ENCODE measurements at regions not wholly inside any gene's neighbourhood (a gene's known extent, or its start where the extent isn't known, plus 50 kb on each side); places are given as distances from the start of the nearest gene placed in this dataset.

DNA sequence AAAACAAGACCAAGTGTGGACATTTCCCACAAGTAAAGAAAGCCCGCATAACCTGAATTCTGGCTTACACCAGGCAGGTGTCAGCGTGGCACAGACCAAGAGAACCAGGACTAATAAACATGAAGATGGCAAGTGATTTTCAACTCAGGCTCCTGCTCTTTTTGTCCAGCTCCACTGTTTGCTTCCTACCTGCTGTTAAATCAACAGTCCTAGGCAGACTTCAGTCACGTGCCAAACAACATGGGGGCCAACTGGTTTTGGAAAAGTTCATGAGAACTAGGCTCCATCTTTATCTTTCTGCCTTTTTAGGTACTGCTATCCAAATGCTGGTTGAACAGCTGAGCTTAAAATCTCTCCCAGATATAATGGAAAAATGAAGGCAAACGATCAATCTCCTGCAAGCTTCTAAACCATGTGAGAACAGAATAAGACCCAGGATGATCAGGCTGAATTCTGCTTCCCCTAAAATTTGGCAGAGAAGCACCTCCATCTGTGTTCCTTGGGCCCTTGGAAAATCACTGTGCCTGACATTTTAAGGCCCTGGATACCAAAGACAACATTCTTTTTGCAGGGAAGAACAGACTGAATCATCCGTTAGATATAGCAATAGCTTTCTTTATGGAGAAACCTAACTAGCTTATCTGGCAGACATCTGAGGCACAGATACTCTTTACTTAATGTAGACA lies 215.6 kb upstream of the USP15 start:
- no peak for TF ChIP-seq POLR2A (IDR thresholded peaks at IDR 0.05; ENCODE audit: low read depth, low read length)
- TF ChIP-seq POLR2AphosphoS5 (IDR thresholded peaks at IDR 0.05; ENCODE audit: low read depth, low read length), result no peak
- no peak for TF ChIP-seq TAF1 (IDR thresholded peaks at IDR 0.05; ENCODE audit: low read depth, low read length)
- no peak for TF ChIP-seq SPI1 (IDR thresholded peaks at IDR 0.05; ENCODE audit: low read depth, low read length)
- TF ChIP-seq PAX5 (IDR thresholded peaks at IDR 0.05; ENCODE audit: insufficient read depth, low read length, severe bottlenecking), result no peak
- no peak for TF ChIP-seq POU2F2 (IDR thresholded peaks at IDR 0.05; ENCODE audit: low read depth, low read length)
